HepG2 (cell line): ENCODE measurements at regions not wholly inside any gene's neighbourhood (a gene's known extent, or its start where the extent isn't known, plus 50 kb on each side); places are given as distances from the start of the nearest gene placed in this dataset.

Experiments
- ATAC-seq: fragments of 200-7000 bp; cut with Tn5 transposase; 3 replicates; pipeline ENCODE4 v1.9.1; 2020; ENCODE audit warnings: mild to moderate bottlenecking, moderate library complexity
- BruUV-seq: library from RNA; stranded (reverse); fragments of 400-500 nt; replicated peaks from 2 replicates; lab custom pipeline; 2021; lab: Mats Ljungman, UMichigan
- CTCF ChIA-PET: fragments of 300-600 bp; formaldehyde crosslinking; extraction: SDS; loops from one replicate; lab custom pipeline; 2021; ENCODE audit warnings: low total read pairs, inconsistent platforms, low intra/inter-chr PET ratio; lab: Yijun Ruan, JAX
- POLR2A ChIA-PET: fragments of 350-600 bp; sonication (Branson Sonifier 250); formaldehyde crosslinking; loops from one replicate; lab custom pipeline; 2020; ENCODE audit warnings: antibody characterized with exemption, inconsistent platforms; lab: Yijun Ruan, JAX
- DNase-seq: peaks from one replicate; pipeline ENCODE4 v3.0.0-alpha.2; 2015; ENCODE audit warnings: low spot score
- FAIRE-seq: peaks from 3 replicates; lab custom pipeline; 2011; peaks lifted over from hg19 to GRCh38; lab: Jason Lieb, UNC
- H2AFZ ChIP-seq: one replicate; pipeline ENCODE4 v1.6.1; 2011; ENCODE audit warnings: low read length, inconsistent platforms
- H3K27ac ChIP-seq: fragments of 300-600 bp; 3 replicates; pipeline ENCODE4 v1.8.0; 2011; ENCODE audit warnings: mixed run types, mild to moderate bottlenecking, mixed read lengths, low read length, inconsistent platforms; ENCODE audit not compliant: insufficient read depth; ENCODE audit errors: extremely low read length
- H3K27me3 ChIP-seq, 2 experiments: fragments of 200-600 bp in 1 of 2; 2 replicates in 1 of 2; 3 replicates in 1 of 2; pipeline versions ENCODE4 v1.6.0 to v1.8.0; 2011; ENCODE audit warnings: low read length in 2 of 2, mild to moderate bottlenecking in 2 of 2, moderate library complexity in 2 of 2, inconsistent platforms in 1 of 2; ENCODE audit not compliant: insufficient read depth in 2 of 2, control insufficient read depth in 1 of 2
- H3K36me3 ChIP-seq, 2 experiments: fragments of 200-600 bp in 1 of 2; replicated peaks in 1 of 2; 2 replicates in 1 of 2; 3 replicates in 1 of 2; pipeline versions ENCODE4 v1.5.1 to v1.8.0; 2011; ENCODE audit warnings: low read length in 2 of 2, inconsistent platforms in 1 of 2; ENCODE audit not compliant: insufficient read depth in 2 of 2, control insufficient read depth in 1 of 2
- H3K4me1 ChIP-seq: 2 replicates; pipeline ENCODE4 v1.5.1; 2012; ENCODE audit warnings: low read length, inconsistent platforms; ENCODE audit not compliant: insufficient read depth
- H3K4me2 ChIP-seq: 2 replicates; pipeline ENCODE4 v1.6.0; 2011; ENCODE audit warnings: low read depth, low read length, inconsistent platforms
- H3K4me3 ChIP-seq, 3 experiments: fragments of 200-600 bp in 1 of 3; sonication (generic), shearing (Covaris generic) in 1 of 3; replicated peaks in 1 of 3; 2 replicates each; pipeline ENCODE4 v1.5.1; 2011 to 2016; ENCODE audit warnings: low read length in 3 of 3, inconsistent platforms in 2 of 3, low read depth in 2 of 3, mild to moderate bottlenecking in 2 of 3, control low read depth in 1 of 3, mixed read lengths in 1 of 3; ENCODE audit not compliant: insufficient read depth in 1 of 3
- H3K79me2 ChIP-seq: one replicate; pipeline ENCODE4 v1.6.1; 2011; ENCODE audit warnings: low read length, inconsistent platforms; ENCODE audit not compliant: insufficient read depth
- H3K9ac ChIP-seq: 2 replicates; pipeline ENCODE4 v1.6.0; 2011; ENCODE audit warnings: mild to moderate bottlenecking, low read depth, low read length, inconsistent platforms; ENCODE audit not compliant: insufficient read depth
- H3K9me3 ChIP-seq: 2 replicates; pipeline ENCODE4 v1.5.1; 2012; ENCODE audit warnings: mild to moderate bottlenecking, low read length
- H4K20me1 ChIP-seq: 2 replicates; pipeline ENCODE4 v1.6.0; 2011; ENCODE audit warnings: inconsistent platforms, mild to moderate bottlenecking, low read length, moderate library complexity; ENCODE audit not compliant: insufficient read depth
- CREB1 ChIP-seq, 2 experiments: fragments of 450-650 bp in 1 of 2; IDR thresholded peaks; 2 replicates each; pipeline ENCODE4 v1.6.1; 2016 to 2017; ENCODE audit warnings: control low read depth in 1 of 2, mild to moderate bottlenecking in 1 of 2, missing compliant biosample characterization in 1 of 2, missing genetic modification characterization in 1 of 2
- KDM2A ChIP-seq: sonication (generic); formaldehyde crosslinking; IDR thresholded peaks from 2 replicates; pipeline ENCODE4 v1.4.0; 2020; ENCODE audit warnings: low read depth, missing genetic modification reagents, borderline replicate concordance
- NFIB ChIP-seq: sonication (generic); formaldehyde crosslinking; IDR thresholded peaks from 2 replicates; pipeline ENCODE4 v1.9.0; 2021; ENCODE audit warnings: missing genetic modification reagents, mild to moderate bottlenecking, borderline replicate concordance
- NFIC ChIP-seq: IDR thresholded peaks from 2 replicates; pipeline ENCODE4 v1.6.1; 2012; ENCODE audit warnings: mild to moderate bottlenecking, low read length, inconsistent platforms
- NR2C2 ChIP-seq: sonication (generic); formaldehyde crosslinking; IDR thresholded peaks from 2 replicates; pipeline ENCODE4 v1.4.0; 2020; ENCODE audit warnings: missing genetic modification reagents, mild to moderate bottlenecking, moderate library complexity, borderline replicate concordance
- SRSF1 ChIP-seq: fragments of 200-400 bp; formaldehyde crosslinking; optimal IDR thresholded peaks from 2 replicates; pipeline ENCODE3; 2017; ENCODE audit warnings: mild to moderate bottlenecking, low read depth, low read length, moderate library complexity
- ZBTB8A ChIP-seq: sonication (generic); formaldehyde crosslinking; IDR thresholded peaks from 2 replicates; pipeline ENCODE4 v1.4.0; 2020; ENCODE audit warnings: mild to moderate bottlenecking, low read depth, missing genetic modification reagents, borderline replicate concordance
- ZFY ChIP-seq: sonication (generic); formaldehyde crosslinking; IDR thresholded peaks from 2 replicates; pipeline ENCODE4 v1.4.0; 2020; ENCODE audit warnings: missing genetic modification reagents
- ZNF572 ChIP-seq: sonication (generic); formaldehyde crosslinking; IDR thresholded peaks from 2 replicates; pipeline ENCODE4 v1.5.1; 2020; ENCODE audit warnings: mild to moderate bottlenecking, missing genetic modification reagents
- WGBS: methylation state at CpG from one replicate; pipeline ENCODE4 v1.1.6; 2017; ENCODE audit warnings: low lambda C conversion rate; 5-methylcytosine and 5-hydroxymethylcytosine counted together
- in situ Hi-C: cut with HindIII; loops from 2 replicates; pipeline ENCODE4 v1.10.0; 2017; ENCODE audit warnings: low pct_unique_long_range_greater_than_20kb; ENCODE audit not compliant: extremely low pct_ligation_motif_present
- intact Hi-C: fragments of 100-400 bp; cut with micrococcal nuclease; formaldehyde crosslinking; loops from one replicate; pipeline ENCODE4 v1.10.0; 2022; ENCODE audit not compliant: unreplicated experiment
- TF ChIP-seq, protein P1 (sequence below): sonication (generic); formaldehyde crosslinking; IDR thresholded peaks from 2 replicates; pipeline ENCODE4 v1.4.0; 2020; ENCODE audit warnings: missing genetic modification reagents, borderline replicate concordance
- TF ChIP-seq, protein P2 (sequence below): sonication (generic); formaldehyde crosslinking; IDR thresholded peaks from 2 replicates; pipeline ENCODE4 v1.5.0; 2020; ENCODE audit warnings: missing genetic modification reagents
- TF ChIP-seq, protein P3 (sequence below): sonication (generic); formaldehyde crosslinking; IDR thresholded peaks from 2 replicates; pipeline ENCODE4 v1.4.0; 2020; ENCODE audit warnings: missing genetic modification reagents, borderline replicate concordance
- TF ChIP-seq, protein P4 (sequence below): sonication (generic); formaldehyde crosslinking; IDR thresholded peaks from 2 replicates; pipeline ENCODE4 v1.4.0; 2020; ENCODE audit warnings: missing genetic modification reagents

DNA sequence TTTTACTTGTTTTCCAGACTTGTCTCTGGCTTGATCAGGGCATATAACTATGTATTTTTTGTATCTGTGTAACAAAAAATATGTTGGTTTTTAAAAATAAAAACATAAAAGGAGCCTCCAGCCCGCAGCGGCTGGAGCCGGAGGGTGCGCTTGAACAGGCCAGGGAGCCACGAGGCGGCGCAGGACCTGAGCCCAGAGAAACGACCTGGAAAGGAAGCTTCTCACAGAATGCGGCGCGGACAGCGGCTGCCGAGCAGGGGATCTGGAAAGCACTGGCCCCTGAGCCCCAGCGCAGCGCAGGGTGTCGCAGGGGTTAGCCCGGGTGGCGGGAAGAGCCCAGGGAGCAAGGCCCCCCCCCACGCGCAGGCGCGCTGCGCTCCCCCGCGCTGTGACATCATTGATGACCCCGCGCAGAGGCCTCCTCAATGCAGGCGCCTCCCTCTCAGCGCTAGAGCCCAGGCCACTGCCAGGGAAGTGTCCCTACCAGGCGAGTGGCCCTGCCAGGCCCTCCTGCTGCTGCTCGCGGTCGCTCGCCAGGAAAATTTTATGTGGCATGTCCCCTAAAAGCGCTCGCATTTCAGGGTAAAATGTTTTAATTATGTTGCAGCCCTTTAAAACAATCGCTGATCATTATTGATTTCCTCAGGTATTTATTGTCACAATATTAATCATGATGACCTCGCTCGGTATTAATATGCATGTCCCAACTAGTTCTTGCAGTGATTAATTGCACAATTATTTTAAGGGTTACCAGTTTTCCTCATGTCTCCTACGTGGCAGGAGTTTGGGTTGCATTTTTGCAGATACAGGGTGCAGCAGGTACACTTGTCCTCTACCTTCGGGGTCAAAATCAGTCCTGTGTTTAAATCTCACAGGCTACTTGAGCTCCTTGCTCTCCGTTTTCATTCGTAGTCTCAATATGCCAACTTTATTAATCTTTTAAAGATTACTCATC, 134.2 kb downstream of the USP22 start:
- no peak overlapping the region for H3K9ac ChIP-seq
- H3K4me2 ChIP-seq, result peak overlapping the region; percentile 41
- peaks cover 6% of the 10 kb centered on the region for H3K79me2 ChIP-seq
- intact Hi-C loops (no loop called here), in situ Hi-C loops (no loop called here)
- 83% methylated on average over 27 of the region's 43 CpGs for WGBS
- ATAC-seq (peak; percentile 91), DNase-seq (peak; percentile 13), FAIRE-seq (no peak)
- ChIA-PET CTCF (no interaction called here), POLR2A (no interaction called here)
- BruUV-seq, result no TSS peak
- H4K20me1 ChIP-seq, result no peaks in the 10 kb centered on the region
- no peaks in the 10 kb centered on the region for H3K27me3 ChIP-seq
- H3K36me3 ChIP-seq, result no peaks in the 10 kb centered on the region
- H3K27ac ChIP-seq, result no peak overlapping the region
- H3K4me1 ChIP-seq, result no peaks in the 10 kb centered on the region
- no peak overlapping the region for H2AFZ ChIP-seq
- no peak overlapping the region; a peak in 1 of 6 replicates for H3K4me3 ChIP-seq
- H3K9me3 ChIP-seq, result no peaks in the 10 kb centered on the region
- no peak for TF ChIP-seq ZNF572 (CRISPR knock-in tag)
- TF ChIP-seq SRSF1, result peak; percentile 68
- peak; percentile 41; the same call in 1 of the 2 replicates for TF ChIP-seq NR2C2 (CRISPR knock-in tag)
- TF ChIP-seq NFIB, result no peak
- TF ChIP-seq, protein P1, sequence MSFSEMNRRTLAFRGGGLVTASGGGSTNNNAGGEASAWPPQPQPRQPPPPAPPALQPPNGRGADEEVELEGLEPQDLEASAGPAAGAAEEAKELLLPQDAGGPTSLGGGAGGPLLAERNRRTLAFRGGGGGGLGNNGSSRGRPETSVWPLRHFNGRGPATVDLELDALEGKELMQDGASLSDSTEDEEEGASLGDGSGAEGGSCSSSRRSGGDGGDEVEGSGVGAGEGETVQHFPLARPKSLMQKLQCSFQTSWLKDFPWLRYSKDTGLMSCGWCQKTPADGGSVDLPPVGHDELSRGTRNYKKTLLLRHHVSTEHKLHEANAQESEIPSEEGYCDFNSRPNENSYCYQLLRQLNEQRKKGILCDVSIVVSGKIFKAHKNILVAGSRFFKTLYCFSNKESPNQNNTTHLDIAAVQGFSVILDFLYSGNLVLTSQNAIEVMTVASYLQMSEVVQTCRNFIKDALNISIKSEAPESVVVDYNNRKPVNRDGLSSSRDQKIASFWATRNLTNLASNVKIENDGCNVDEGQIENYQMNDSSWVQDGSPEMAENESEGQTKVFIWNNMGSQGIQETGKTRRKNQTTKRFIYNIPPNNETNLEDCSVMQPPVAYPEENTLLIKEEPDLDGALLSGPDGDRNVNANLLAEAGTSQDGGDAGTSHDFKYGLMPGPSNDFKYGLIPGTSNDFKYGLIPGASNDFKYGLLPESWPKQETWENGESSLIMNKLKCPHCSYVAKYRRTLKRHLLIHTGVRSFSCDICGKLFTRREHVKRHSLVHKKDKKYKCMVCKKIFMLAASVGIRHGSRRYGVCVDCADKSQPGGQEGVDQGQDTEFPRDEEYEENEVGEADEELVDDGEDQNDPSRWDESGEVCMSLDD (CRISPR knock-in tag), result no peak
- TF ChIP-seq, protein P2, sequence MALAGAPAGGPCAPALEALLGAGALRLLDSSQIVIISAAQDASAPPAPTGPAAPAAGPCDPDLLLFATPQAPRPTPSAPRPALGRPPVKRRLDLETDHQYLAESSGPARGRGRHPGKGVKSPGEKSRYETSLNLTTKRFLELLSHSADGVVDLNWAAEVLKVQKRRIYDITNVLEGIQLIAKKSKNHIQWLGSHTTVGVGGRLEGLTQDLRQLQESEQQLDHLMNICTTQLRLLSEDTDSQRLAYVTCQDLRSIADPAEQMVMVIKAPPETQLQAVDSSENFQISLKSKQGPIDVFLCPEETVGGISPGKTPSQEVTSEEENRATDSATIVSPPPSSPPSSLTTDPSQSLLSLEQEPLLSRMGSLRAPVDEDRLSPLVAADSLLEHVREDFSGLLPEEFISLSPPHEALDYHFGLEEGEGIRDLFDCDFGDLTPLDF, result 0 out of 2 replicates have a peak, but pooled peaks have one; percentile 47
- peak; percentile 31; the same call in 1 of the 2 replicates for TF ChIP-seq CREB1 (IDR thresholded peaks at IDR 0.05)
- TF ChIP-seq CREB1 (CRISPR knock-in tag; IDR thresholded peaks at IDR 0.05), result no peak
- TF ChIP-seq ZBTB8A, result no peak
- TF ChIP-seq, protein P3, sequence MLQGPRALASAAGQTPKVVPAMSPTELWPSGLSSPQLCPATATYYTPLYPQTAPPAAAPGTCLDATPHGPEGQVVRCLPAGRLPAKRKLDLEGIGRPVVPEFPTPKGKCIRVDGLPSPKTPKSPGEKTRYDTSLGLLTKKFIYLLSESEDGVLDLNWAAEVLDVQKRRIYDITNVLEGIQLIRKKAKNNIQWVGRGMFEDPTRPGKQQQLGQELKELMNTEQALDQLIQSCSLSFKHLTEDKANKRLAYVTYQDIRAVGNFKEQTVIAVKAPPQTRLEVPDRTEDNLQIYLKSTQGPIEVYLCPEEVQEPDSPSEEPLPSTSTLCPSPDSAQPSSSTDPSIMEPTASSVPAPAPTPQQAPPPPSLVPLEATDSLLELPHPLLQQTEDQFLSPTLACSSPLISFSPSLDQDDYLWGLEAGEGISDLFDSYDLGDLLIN (CRISPR knock-in tag), result no peak
- TF ChIP-seq KDM2A, result no peak
- TF ChIP-seq, protein P4, sequence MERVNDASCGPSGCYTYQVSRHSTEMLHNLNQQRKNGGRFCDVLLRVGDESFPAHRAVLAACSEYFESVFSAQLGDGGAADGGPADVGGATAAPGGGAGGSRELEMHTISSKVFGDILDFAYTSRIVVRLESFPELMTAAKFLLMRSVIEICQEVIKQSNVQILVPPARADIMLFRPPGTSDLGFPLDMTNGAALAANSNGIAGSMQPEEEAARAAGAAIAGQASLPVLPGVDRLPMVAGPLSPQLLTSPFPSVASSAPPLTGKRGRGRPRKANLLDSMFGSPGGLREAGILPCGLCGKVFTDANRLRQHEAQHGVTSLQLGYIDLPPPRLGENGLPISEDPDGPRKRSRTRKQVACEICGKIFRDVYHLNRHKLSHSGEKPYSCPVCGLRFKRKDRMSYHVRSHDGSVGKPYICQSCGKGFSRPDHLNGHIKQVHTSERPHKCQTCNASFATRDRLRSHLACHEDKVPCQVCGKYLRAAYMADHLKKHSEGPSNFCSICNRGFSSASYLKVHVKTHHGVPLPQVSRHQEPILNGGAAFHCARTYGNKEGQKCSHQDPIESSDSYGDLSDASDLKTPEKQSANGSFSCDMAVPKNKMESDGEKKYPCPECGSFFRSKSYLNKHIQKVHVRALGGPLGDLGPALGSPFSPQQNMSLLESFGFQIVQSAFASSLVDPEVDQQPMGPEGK, result peak; percentile 67
- TF ChIP-seq NFIC, result no peak
- 0 out of 2 replicates have a peak, but pooled peaks have one; percentile 22 for TF ChIP-seq ZFY
